ENCODE measurements at regions not wholly inside any gene's neighbourhood (a gene's known extent, or its start where the extent isn't known, plus 50 kb on each side); places are given as distances from the start of the nearest gene placed in this dataset.

- TF ChIP-seq, protein P1, sequence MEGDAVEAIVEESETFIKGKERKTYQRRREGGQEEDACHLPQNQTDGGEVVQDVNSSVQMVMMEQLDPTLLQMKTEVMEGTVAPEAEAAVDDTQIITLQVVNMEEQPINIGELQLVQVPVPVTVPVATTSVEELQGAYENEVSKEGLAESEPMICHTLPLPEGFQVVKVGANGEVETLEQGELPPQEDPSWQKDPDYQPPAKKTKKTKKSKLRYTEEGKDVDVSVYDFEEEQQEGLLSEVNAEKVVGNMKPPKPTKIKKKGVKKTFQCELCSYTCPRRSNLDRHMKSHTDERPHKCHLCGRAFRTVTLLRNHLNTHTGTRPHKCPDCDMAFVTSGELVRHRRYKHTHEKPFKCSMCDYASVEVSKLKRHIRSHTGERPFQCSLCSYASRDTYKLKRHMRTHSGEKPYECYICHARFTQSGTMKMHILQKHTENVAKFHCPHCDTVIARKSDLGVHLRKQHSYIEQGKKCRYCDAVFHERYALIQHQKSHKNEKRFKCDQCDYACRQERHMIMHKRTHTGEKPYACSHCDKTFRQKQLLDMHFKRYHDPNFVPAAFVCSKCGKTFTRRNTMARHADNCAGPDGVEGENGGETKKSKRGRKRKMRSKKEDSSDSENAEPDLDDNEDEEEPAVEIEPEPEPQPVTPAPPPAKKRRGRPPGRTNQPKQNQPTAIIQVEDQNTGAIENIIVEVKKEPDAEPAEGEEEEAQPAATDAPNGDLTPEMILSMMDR (IDR thresholded peaks at IDR 0.05; ENCODE audit: extremely low read depth, missing control alignments), result no peak
- no peak for DNase-seq (ENCODE audit: low spot score)
These were observed 54.7 kb upstream of the DNAJC1 start for GRCh38 chr10:22058201-22058600.

GRCh38 chr10:22054961-22055360, 51.4 kb upstream of the DNAJC1 start:
- DNase-seq (ENCODE audit: low spot score), result no peak
- TF ChIP-seq, protein P1 (IDR thresholded peaks at IDR 0.05; ENCODE audit: extremely low read depth, missing control alignments), result no peak

All from GM20000 (cell line).